Activated T-cell treated with anti-CD3 and anti-CD28 coated beads, Interleukin-2, amount 50 U/mL, for 4 hours (primary cell): ENCODE measurements at regions not wholly inside any gene's neighbourhood (a gene's known extent, or its start where the extent isn't known, plus 50 kb on each side); places are given as distances from the start of the nearest gene placed in this dataset.

Source experiments
- ATAC-seq, 2 donors: fragments of 200-7000 bp; cut with Tn5 transposase; one replicate each; pipeline ENCODE4 v1.10.0; 2021
- DNase-seq: peaks from one replicate; pipeline ENCODE4 v3.0.0-alpha.2; 2020
- H3K27me3 Mint-ChIP-seq: one replicate; pipeline ENCODE4 v1.8.0; 2021; ENCODE audit warnings: low read depth, mixed read lengths
- H3K36me3 Mint-ChIP-seq: one replicate; pipeline ENCODE4 v1.8.0; 2022; ENCODE audit warnings: mixed read lengths; ENCODE audit not compliant: insufficient read depth
- H3K4me1 Mint-ChIP-seq: one replicate; pipeline ENCODE4 v1.8.0; 2021; ENCODE audit warnings: low read depth, mixed read lengths
- H3K4me3 Mint-ChIP-seq: one replicate; pipeline ENCODE4 v1.8.0; 2021; ENCODE audit warnings: mild to moderate bottlenecking, moderate library complexity, mixed read lengths
- H3K9me3 Mint-ChIP-seq: one replicate; pipeline ENCODE4 v1.8.0; 2021; ENCODE audit warnings: mixed read lengths

GRCh38 chr2:150595803-150596470, 108.5 kb upstream of the RND3 start:
- H3K36me3 Mint-ChIP-seq = no peaks in the 10 kb centered on the region
- H3K27me3 Mint-ChIP-seq = peaks cover 1% of the 10 kb centered on the region
- no peak for DNase-seq
- H3K4me3 Mint-ChIP-seq = no peak overlapping the region
- ATAC-seq = no peak
- no peaks in the 10 kb centered on the region for H3K9me3 Mint-ChIP-seq
- H3K4me1 Mint-ChIP-seq = no peaks in the 10 kb centered on the region

- no peak for DNase-seq
- Mint-ChIP-seq H3K4me1 (no peaks in the 10 kb centered on the region), H3K27me3 (peaks cover 1% of the 10 kb centered on the region), H3K36me3 (no peaks in the 10 kb centered on the region), H3K4me3 (no peak overlapping the region), H3K9me3 (no peaks in the 10 kb centered on the region)
- no peak for ATAC-seq
These were observed 106.8 kb upstream of the RND3 start for GRCh38 chr2:150594299-150594698.

GRCh38 chr2:150591496-150592285, 104.2 kb upstream of the RND3 start:
- Mint-ChIP-seq H3K27me3 (no peaks in the 10 kb centered on the region), H3K4me3 (no peak overlapping the region)
- no peak for ATAC-seq

GRCh38 chr2:150589681-150590080, 102.2 kb upstream of the RND3 start:
- Mint-ChIP-seq H3K4me3 (no peak overlapping the region), H3K36me3 (no peaks in the 10 kb centered on the region), H3K27me3 (no peaks in the 10 kb centered on the region), H3K9me3 (no peaks in the 10 kb centered on the region), H3K4me1 (no peaks in the 10 kb centered on the region)
- DNase-seq (no peak), ATAC-seq (no peak)

More at GRCh38 chr2:150591496-150592285, 104.2 kb upstream of the RND3 start:
- DNase-seq = no peak
- Mint-ChIP-seq H3K9me3 (no peaks in the 10 kb centered on the region), H3K4me1 (no peaks in the 10 kb centered on the region), H3K36me3 (no peaks in the 10 kb centered on the region)

- Mint-ChIP-seq H3K4me1 (no peaks in the 10 kb centered on the region), H3K27me3 (no peaks in the 10 kb centered on the region), H3K4me3 (no peak overlapping the region), H3K9me3 (no peaks in the 10 kb centered on the region), H3K36me3 (no peaks in the 10 kb centered on the region)
- ATAC-seq (no peak), DNase-seq (no peak)
These were observed 101.0 kb upstream of the RND3 start for GRCh38 chr2:150588506-150588870.

- no peak for ATAC-seq
- Mint-ChIP-seq H3K4me1 (no peaks in the 10 kb centered on the region), H3K27me3 (no peaks in the 10 kb centered on the region), H3K4me3 (no peak overlapping the region), H3K9me3 (no peaks in the 10 kb centered on the region), H3K36me3 (no peaks in the 10 kb centered on the region)
- DNase-seq = no peak
These were observed 100.4 kb upstream of the RND3 start for GRCh38 chr2:150587547-150588505.

- DNase-seq (no peak), ATAC-seq (no peak)
- no peak overlapping the region for H3K4me3 Mint-ChIP-seq
- H3K36me3 Mint-ChIP-seq = no peaks in the 10 kb centered on the region
- no peaks in the 10 kb centered on the region for H3K4me1 Mint-ChIP-seq
- no peaks in the 10 kb centered on the region for H3K27me3 Mint-ChIP-seq
- no peaks in the 10 kb centered on the region for H3K9me3 Mint-ChIP-seq
These were observed 99.4 kb upstream of the RND3 start for GRCh38 chr2:150586858-150587257.

GRCh38 chr2:150585221-150585971, 97.9 kb upstream of the RND3 start:
- H3K27me3 Mint-ChIP-seq = no peaks in the 10 kb centered on the region
- ATAC-seq (no peak), DNase-seq (no peak)
- no peaks in the 10 kb centered on the region for H3K4me1 Mint-ChIP-seq
- H3K4me3 Mint-ChIP-seq = no peak overlapping the region
- H3K9me3 Mint-ChIP-seq = no peaks in the 10 kb centered on the region
- no peaks in the 10 kb centered on the region for H3K36me3 Mint-ChIP-seq

GRCh38 chr2:150584081-150584480, 96.6 kb upstream of the RND3 start:
- no peak for DNase-seq
- Mint-ChIP-seq H3K36me3 (no peaks in the 10 kb centered on the region), H3K27me3 (no peaks in the 10 kb centered on the region), H3K4me1 (no peaks in the 10 kb centered on the region), H3K9me3 (peaks cover 7% of the 10 kb centered on the region), H3K4me3 (no peak overlapping the region)
- ATAC-seq = no peak

GRCh38 chr2:150581717-150582472, 94.4 kb upstream of the RND3 start:
- H3K27me3 Mint-ChIP-seq = no peaks in the 10 kb centered on the region
- DNase-seq (no peak), ATAC-seq (no peak)
- H3K9me3 Mint-ChIP-seq = peaks cover 16% of the 10 kb centered on the region
- H3K4me1 Mint-ChIP-seq = no peaks in the 10 kb centered on the region
- H3K36me3 Mint-ChIP-seq = no peaks in the 10 kb centered on the region
- H3K4me3 Mint-ChIP-seq = no peak overlapping the region

- Mint-ChIP-seq H3K4me3 (no peak overlapping the region), H3K9me3 (peaks cover 16% of the 10 kb centered on the region), H3K4me1 (no peaks in the 10 kb centered on the region), H3K36me3 (no peaks in the 10 kb centered on the region), H3K27me3 (no peaks in the 10 kb centered on the region)
- ATAC-seq (no peak), DNase-seq (no peak)
These were observed 91.0 kb upstream of the RND3 start for GRCh38 chr2:150578481-150578880.

- H3K36me3 Mint-ChIP-seq = no peaks in the 10 kb centered on the region
- no peaks in the 10 kb centered on the region for H3K4me1 Mint-ChIP-seq
- H3K9me3 Mint-ChIP-seq = peaks cover 16% of the 10 kb centered on the region
- H3K4me3 Mint-ChIP-seq = no peak overlapping the region
- DNase-seq (no peak), ATAC-seq (no peak)
- H3K27me3 Mint-ChIP-seq = no peaks in the 10 kb centered on the region
These were observed 88.4 kb upstream of the RND3 start for GRCh38 chr2:150575861-150576260.

GRCh38 chr2:150572961-150573395, 85.5 kb upstream of the RND3 start:
- no peaks in the 10 kb centered on the region for H3K4me1 Mint-ChIP-seq
- H3K9me3 Mint-ChIP-seq = peaks cover 5% of the 10 kb centered on the region
- H3K4me3 Mint-ChIP-seq = no peak overlapping the region
- DNase-seq (no peak), ATAC-seq (no peak)
- no peaks in the 10 kb centered on the region for H3K36me3 Mint-ChIP-seq
- no peaks in the 10 kb centered on the region for H3K27me3 Mint-ChIP-seq
